OCI-LY7 (cell line): ENCODE measurements at regions not wholly inside any gene's neighbourhood (a gene's known extent, or its start where the extent isn't known, plus 50 kb on each side); places are given as distances from the start of the nearest gene placed in this dataset.

Experiments
- CTCF ChIP-seq: fragments of 200-600 bp; sonication (generic); conservative IDR thresholded peaks from 2 replicates; pipeline ENCODE4 v1.5.1; 2014; ENCODE audit warnings: mild to moderate bottlenecking, antibody characterized with exemption, low read length, moderate library complexity, mixed read lengths
- EZH2phosphoT487 ChIP-seq: fragments of 200-600 bp; sonication (generic); IDR thresholded peaks from 2 replicates; pipeline ENCODE4 v1.6.1; 2018; ENCODE audit warnings: low read depth, borderline replicate concordance, mild to moderate bottlenecking, mixed run types, antibody characterized with exemption, low read length, moderate library complexity, mixed read lengths

- TF ChIP-seq CTCF (no peak), EZH2phosphoT487 (no peak)
These were observed 70.9 kb upstream of the ETV6 start for GRCh38 chr12:11578461-11578993.
